ENCODE measurements at regions not wholly inside any gene's neighbourhood (a gene's known extent, or its start where the extent isn't known, plus 50 kb on each side); places are given as distances from the start of the nearest gene placed in this dataset.

DNA sequence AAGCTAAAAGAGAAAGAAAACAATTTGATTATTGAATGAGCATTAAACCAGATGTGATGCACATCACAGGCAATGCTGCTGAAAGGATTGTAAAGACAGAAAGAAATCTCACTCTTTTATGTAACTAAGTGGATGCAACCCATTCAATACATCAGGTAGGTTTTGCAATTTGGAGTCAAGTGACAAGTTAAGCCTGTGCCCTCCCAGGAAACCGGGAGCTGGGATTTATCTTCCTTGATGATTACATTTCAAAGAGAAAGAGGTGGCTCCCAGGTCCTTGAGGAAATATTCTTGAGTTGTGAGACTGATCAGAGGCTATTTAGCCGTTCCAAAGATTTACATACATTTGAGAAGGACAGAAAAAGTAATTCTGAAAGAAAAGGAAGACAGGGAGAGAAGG is 219.0 kb upstream of the PROK2 start:
- TF ChIP-seq, protein P1, sequence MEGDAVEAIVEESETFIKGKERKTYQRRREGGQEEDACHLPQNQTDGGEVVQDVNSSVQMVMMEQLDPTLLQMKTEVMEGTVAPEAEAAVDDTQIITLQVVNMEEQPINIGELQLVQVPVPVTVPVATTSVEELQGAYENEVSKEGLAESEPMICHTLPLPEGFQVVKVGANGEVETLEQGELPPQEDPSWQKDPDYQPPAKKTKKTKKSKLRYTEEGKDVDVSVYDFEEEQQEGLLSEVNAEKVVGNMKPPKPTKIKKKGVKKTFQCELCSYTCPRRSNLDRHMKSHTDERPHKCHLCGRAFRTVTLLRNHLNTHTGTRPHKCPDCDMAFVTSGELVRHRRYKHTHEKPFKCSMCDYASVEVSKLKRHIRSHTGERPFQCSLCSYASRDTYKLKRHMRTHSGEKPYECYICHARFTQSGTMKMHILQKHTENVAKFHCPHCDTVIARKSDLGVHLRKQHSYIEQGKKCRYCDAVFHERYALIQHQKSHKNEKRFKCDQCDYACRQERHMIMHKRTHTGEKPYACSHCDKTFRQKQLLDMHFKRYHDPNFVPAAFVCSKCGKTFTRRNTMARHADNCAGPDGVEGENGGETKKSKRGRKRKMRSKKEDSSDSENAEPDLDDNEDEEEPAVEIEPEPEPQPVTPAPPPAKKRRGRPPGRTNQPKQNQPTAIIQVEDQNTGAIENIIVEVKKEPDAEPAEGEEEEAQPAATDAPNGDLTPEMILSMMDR (IDR thresholded peaks at IDR 0.05; ENCODE audit: borderline replicate concordance, insufficient read depth, low read depth, low read length): no peak

DNA sequence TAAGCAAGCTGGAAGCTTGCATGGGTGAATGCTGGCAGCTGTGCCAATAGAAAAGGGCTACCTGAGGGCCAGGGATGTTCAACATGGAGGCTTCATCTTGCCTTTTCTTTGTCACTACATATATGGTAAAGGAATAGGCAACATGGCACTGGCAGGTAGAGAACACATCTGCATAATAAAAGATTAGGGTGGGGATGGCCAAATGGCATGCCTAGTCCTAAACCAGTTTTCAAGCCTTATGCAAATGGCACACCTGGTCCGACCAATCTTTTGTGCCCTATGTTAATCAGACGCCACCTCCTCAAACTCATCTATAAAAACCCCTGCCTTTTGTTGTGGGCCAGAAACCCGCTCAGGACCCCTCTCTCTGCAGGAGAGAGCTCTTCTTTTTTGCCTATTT is 216.8 kb upstream of the PROK2 start:
- TF ChIP-seq, protein P1 (IDR thresholded peaks at IDR 0.05; ENCODE audit: borderline replicate concordance, insufficient read depth, low read depth, low read length): no peak
- no peak overlapping the region for H3K4me3 ChIP-seq (ENCODE audit: low read depth, low read length)

More for the DNA sequence above, 219.0 kb upstream of the PROK2 start:
- H3K4me3 ChIP-seq (ENCODE audit: low read depth, low read length): no peak overlapping the region

DNA sequence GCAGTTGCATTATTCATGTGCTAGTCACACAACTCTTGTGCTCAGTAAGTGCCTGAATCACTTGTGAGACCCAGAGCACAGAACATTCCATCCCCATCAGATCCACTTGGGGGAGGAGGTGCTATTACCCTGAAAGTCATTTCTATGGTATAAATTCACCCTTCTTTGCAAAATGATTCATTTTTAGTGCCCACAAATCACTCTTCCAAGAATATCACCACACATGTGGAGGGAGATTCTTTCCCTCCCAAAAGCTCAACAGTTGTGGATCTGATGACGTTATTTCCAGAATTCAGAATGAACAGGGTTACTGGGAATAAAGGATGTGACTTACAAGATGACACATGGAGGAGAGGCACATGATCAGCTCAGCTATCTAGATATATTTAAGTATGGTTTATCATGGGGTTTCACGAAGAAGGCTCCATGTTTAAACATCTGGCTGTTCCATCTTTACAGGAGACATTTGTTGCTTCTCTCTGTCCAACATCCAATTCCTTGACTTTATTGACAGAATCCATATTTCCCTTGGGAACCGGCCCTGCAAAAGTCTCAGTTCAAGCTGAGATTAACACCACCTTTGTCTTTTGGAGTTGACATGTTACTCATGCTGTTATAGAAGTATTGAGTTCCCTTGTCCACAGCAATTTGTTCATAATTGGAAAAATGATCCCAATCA is 214.2 kb upstream of the PROK2 start:
- TF ChIP-seq, protein P1 (IDR thresholded peaks at IDR 0.05; ENCODE audit: borderline replicate concordance, insufficient read depth, low read depth, low read length): no peak
- H3K4me3 ChIP-seq (ENCODE audit: low read depth, low read length): no peak overlapping the region

DNA sequence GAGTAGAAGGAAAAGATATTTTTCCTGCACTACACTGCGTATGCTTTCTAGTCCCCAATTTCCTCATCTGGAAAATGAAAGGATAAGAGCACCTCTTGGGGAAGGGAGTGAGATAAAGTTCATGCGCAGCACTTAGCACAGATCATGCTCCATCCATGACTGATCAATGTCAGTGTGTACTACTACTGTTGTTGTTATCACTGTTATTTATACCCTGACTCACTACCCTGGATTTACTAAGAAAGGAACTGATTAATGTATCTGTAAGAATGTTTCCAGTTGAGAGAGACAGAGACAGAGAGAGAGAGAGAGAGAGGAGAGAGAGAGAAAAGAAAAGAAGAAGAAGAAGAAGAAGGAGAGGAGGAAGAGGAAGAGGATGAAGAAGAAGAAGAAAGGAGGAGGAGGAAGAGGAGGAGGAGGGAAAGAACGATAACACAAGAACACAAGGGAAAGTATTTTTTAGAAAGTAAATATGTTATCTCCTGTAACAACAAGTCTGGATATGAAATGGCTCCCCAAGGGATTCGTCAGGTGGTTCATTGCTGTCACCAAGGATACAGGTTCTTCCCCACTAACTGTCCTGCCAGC is 212.2 kb upstream of the PROK2 start:
- H3K4me3 ChIP-seq (ENCODE audit: low read depth, low read length): no peak overlapping the region
- TF ChIP-seq, protein P1 (IDR thresholded peaks at IDR 0.05; ENCODE audit: borderline replicate concordance, insufficient read depth, low read depth, low read length): no peak

DNA sequence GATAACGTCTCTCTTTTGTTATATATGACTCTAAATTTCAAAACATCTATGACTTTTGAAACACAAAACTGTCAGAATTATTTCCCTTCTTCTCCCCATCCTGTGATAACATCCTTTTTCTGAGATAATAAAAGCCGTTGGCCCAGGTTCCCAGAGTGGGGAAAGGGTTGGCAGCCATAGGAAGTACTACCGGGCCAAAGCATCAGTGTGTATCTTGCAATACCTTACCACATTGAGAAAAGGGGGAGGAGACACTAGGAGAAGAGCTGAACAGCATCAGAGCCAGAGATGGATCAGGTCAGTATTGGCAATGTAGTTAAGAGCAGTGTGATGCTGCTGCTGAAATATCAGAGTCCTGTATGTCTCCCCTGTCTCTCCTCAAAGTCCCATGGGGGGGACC is 210.0 kb upstream of the PROK2 start:
- H3K4me3 ChIP-seq (ENCODE audit: low read depth, low read length): no peak overlapping the region
- TF ChIP-seq, protein P1 (IDR thresholded peaks at IDR 0.05; ENCODE audit: borderline replicate concordance, insufficient read depth, low read depth, low read length): no peak

DNA sequence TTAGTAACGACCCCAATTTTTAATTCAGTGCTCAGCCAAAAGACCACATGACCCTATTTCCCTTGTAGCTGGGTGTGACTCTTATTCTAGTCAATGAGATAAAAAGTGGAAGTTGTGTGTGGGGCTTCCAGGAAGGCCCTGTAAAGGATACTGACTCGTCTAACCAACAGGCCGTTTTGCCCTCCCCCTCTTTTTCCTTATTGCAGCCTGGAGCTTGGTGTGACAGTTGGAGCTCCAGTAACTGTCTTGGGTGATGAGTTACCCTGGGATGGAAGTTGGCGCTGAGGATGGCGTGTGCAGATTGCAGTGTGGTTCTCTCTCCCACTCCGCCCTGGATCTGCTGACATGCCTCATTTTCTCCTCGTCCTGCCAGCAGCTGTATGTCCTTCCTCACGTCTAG is 209.3 kb upstream of the PROK2 start:
- TF ChIP-seq, protein P1 (IDR thresholded peaks at IDR 0.05; ENCODE audit: borderline replicate concordance, insufficient read depth, low read depth, low read length): no peak
- H3K4me3 ChIP-seq (ENCODE audit: low read depth, low read length): no peak overlapping the region

DNA sequence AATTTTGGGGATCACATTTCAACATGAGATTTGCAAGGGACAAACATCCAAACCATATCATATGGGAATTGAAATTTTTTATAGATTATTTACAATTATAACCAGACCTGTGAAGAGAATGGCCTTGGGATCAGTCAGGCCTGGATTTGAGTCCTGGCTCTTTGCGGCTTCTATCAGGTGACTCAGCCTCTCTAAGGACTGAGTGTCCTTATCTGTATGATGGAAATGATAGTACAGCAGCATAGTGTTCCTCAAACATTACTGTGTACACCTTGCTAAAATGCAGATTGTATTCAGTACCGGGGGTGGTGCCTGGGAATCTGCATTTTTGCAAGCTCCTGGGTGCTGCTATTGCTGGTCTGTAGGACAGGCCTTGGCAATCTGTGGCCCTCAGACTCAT is 206.7 kb upstream of the PROK2 start:
- TF ChIP-seq, protein P1 (IDR thresholded peaks at IDR 0.05; ENCODE audit: borderline replicate concordance, insufficient read depth, low read depth, low read length): no peak

More for the DNA sequence above, 206.7 kb upstream of the PROK2 start:
- H3K4me3 ChIP-seq (ENCODE audit: low read depth, low read length): no peak overlapping the region

Measured in GM12875 (cell line).